D341Med (cell line): ENCODE measurements at regions not wholly inside any gene's neighbourhood (a gene's known extent, or its start where the extent isn't known, plus 50 kb on each side); places are given as distances from the start of the nearest gene placed in this dataset.
"Not testable (repeated sequence)": the region's sequence is repeated elsewhere in the genome, so short reads cannot be mapped to it uniquely, and the experiment has no call there.

ENCODE experiments used
- DNase-seq: peaks from one replicate; pipeline ENCODE4 v3.0.0; 2012; ENCODE audit warnings: low spot score

DNA sequence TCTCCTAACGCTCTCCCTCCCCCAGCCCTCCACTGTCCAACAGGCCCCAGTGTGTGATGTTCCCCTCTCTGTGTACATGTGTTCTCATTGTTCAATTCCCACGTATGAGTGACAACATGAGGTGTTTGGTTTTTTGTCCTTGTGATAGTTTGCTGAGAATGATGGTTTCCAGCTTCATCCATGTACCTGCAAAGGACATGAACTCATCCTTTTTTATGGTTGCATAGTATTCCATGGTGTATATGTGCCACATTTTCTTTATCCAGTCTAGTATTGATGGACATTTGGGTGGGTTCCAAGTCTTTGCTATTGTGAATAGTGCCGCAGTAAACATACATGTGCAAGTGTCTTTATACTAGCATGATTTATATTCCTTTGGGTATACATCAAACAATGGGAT is 347.4 kb downstream of the MAGEE1 start:
- DNase-seq = not testable (repeated sequence)

DNA sequence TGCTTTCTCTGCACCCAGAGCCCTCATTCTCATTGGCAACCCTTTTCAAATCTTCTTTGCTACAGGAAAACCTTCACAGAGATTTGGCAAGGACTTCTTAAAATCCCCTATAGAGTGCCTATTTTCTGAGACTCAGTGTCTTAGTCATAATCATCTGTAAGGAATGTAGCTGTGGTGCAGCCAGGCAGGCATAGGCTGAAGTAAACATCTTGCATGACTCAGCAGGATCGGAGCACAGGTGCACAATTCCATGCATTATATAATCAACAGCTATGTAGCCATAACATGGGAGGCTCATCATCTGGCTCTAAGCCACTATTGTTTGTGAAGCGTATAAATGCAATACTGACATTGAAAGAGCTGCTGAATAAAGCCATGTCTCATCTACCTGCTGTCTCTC is 368.8 kb downstream of the MAGEE1 start:
- DNase-seq = no peak

GRCh38 chrX:76802708-76803107 is 375.2 kb downstream of the MAGEE1 start:
- no peak for DNase-seq

DNA sequence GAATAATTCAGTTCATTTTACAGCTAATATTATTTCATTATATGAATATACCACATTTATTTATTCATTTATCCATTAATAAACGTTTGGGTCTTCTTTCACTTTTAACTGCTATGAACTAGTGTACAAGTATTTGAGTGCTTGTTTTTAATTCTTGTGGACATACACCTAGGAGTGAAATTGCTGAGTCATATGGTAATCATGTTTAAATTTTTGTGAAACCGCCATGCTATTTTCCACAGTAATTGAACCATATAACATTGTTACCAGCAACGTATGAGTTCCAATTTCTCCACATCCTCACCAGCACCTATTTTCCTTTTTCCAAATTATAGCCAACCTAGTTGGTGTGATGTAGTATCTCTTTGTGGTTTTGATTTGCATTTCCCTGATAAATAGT is 388.2 kb downstream of the MAGEE1 start:
- DNase-seq = no peak

DNA sequence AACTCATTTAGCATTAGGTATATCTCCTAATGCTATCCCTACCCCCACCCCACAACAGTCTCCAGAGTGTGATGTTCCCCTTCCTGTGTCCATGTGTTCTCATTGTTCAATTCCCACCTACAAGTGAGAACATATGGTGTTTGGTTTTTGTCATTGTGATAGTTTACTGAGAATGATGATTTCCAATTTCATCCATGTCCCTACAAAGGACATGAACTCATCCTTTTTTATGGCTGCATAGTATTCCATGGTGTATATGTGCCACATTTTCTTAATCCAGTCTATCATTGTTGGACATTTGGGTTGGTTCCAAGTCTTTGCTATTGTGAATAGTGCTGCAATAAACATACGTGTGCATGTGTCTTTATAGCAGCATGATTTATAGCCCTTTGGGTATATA is 389.8 kb downstream of the MAGEE1 start:
- not testable (repeated sequence) for DNase-seq

DNA sequence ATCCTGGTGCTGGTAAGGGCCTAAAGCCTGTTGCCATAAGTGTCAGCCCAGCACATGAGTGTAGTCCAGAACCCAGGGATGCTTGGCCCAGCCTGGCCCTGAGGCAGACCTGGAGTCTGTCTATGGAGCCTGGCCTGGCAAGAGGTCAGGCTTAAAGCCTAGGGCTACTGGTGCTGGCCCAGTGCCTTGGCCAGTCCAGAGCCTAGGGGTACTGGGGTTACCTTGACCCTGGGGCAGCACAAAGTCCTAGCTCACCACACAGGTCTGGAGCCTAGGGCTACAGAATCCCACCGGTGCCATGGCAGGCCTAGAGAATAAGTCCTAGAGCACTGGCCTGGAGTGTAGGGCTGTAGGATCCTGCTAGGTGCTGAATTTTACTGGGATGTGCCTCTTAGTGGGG is 393.8 kb downstream of the MAGEE1 start:
- no peak for DNase-seq

- DNase-seq = no peak
Observed at GRCh38 chrX:76827672-76828071, 400.2 kb downstream of the MAGEE1 start.

DNA sequence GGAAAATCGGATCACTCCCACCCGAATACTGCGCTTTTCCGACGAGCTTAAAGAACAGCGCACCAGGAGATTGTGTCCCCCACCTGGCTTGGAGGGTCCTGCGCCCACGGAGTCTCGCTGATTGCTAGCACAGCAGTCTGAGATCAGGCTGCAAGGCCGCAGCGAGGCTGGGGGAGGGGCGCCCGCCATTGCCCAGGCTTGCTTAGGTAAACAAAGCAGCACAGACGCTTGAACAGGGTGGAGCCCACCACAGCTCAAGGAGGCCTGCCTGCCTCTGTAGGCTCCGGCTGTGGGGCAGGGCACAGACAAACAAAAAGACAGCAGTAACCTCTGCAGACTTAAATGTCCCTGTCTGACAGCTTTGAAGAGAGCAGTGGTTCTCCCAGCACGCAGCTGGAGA is 413.4 kb downstream of the MAGEE1 start:
- DNase-seq = not testable (repeated sequence)

GRCh38 chrX:76850851-76851250 is 423.3 kb downstream of the MAGEE1 start:
- peak; percentile 18 for DNase-seq

DNA sequence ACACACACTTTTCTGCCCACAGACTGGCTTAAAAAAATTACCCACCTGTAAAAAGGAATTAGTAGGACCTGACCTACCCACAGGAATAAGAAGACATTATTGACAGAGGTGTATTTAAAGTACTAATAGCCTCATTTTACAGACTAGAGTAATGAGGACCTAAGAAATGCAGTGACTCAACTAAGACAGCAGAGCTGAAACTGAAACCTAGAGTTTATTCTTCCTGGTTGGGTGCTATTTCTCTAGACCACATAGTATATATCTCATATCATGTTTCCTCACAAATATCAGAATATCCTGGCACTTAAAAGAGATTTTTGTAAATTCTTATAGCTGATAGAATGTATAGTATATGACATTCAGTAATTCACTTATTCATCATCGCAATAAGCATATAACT is 435.0 kb downstream of the MAGEE1 start:
- DNase-seq = no peak

DNA sequence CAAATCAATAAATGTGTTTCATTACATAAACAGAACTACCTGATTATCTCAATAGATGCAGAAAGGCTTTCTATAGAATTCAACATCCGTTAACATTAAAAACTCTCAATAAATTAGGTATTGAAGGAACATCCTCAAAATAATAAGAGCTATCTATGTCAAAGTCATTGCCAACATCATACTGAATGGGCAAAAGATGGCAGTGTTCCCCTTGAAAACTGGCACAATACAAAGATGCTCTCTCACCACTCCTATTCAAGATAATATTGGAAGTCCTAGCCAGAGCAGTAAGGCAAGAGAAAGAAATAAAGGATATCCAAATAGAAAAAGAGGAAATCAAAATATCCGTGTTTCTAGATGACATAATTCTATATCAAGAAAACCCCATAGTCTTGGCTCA is 466.4 kb downstream of the MAGEE1 start:
- no peak for DNase-seq

GRCh38 chrX:76915836-76916235 is 488.3 kb downstream of the MAGEE1 start:
- no peak for DNase-seq

DNA sequence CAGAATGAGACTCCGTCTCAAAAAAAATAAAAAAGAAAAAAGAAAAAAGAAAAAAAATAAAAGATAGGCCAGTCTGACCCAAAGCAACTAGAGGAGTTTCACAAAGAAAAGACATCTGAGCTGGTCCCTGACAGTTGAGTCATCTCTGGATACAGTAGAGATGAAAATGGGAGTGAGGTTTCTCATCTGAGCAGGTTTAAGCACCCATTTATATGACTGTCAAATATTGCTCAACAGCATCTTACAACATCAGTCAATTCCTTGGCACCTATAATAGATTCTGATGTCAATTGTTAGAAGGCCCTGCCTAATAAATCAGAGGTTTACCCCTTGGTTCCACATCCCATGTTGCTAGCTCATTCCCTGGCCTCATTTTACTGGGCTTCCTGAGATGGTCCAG is 490.5 kb downstream of the MAGEE1 start:
- no peak for DNase-seq

DNA sequence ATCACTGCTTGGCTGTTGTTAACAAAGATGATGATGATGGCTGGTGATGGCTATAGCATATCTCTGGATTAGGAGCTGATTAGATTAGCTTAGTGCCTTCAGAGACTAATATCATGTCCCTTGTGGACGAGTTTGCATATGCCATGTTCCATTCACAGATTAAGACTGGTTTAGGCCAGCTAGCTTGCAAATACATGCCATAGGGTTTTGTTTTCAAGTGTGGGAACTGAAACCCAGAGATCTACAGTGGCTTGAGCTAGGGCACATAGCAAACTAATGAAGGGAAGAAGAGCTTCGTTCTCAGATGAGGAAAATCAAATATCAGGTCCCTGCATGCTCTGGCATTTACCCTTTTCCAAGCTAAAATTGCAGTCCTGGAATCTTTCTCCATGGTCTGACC is 492.3 kb downstream of the MAGEE1 start:
- DNase-seq = peak; percentile 32

DNA sequence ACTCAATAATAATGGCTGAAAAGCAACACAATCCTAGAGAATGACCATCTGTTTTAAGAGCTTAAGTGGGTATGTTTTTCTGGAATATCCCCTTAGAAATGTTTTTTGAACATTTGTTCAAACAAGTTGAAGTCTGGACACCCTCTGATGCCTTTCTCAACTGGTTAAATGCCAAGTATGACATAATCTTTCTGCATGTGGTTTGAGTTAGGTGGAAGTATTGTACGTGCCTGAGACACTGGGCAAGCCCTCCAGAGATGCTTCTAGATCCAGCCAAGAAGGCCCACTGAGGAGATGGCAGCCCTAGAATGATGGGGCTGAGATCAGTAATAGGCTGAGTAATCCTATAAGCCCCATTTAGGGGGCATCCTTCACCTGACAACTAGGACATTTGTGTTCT is 493.1 kb downstream of the MAGEE1 start:
- no peak for DNase-seq

GRCh38 chrX:76921176-76921575 is 493.7 kb downstream of the MAGEE1 start:
- DNase-seq = no peak

DNA sequence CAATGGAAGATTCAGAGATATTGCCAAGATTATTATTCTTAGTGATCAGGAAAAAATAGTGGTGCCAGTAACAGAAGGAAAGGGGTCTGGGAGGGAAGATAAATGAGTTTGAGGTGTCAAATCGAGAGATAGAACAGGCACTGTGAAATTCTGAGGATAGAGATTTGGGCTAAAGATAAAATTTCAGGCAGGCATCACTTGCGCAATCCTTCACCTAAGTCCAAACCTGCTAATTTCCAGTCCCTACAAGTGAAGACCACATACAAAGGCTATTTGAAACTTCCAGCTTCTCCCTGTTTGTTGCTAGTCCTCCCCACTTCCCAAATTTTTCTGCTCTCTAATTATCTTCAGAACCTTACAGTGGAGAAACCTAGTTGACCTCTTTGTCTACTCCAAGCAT is 494.6 kb downstream of the MAGEE1 start:
- DNase-seq = no peak

DNA sequence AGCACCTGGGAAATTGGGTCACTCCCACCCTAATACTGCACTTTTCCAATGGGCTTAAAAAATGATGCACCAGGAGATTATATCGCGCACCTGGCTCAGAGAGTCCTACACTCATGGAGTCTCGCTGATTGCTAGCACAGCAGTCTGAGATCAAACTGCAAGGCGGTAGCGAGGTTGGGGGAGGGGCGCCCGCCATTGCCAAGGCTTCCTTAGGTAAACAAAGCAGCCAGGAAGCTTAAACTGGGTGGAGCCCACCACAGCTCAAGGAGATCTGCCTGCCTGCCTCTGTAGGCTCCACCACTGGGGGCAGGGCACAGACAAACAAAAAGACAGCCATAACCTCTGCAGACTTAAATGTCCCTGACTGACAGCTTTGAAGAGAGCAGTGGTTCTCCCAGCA is 497.1 kb downstream of the MAGEE1 start:
- DNase-seq = not testable (repeated sequence)

DNA sequence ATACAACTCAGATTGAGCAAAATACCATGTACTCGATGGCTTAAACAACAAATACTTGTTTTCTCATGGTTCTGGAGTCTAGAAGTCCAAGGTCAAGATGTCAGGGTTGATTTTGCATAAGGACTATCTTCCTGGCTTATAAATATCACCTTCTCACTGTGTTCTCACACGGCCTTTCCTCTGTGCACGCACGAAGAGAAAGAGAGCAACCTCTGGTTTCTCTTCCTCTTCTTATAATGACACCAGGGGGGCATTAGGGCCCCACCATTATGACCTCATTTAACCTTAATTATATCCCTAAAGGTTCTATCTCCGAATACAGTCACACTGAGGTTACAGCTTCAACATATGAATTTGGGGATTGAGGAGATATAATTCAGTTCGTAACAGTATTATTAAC is 504.0 kb downstream of the MAGEE1 start:
- DNase-seq = no peak

DNA sequence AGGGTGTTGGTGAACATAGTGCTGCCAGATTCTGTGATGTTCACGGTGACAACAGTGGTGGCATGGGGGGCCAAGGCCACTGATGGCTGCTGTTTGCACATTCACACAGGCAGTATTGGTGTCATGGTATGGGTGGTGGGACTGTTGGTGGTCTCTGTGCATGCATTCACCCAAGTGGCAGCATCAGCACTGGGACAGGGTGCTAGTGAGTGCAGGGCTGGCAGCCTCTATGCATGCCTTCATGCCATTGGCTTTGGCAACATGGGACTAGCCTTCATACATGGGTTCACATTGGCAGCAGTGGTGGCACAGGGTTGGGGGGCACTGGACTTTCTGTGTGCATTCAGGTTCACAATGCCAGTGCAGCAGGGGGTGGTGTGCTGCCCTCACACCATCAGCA is 489.7 kb upstream of the FGF16 start:
- no peak for DNase-seq

GRCh38 chrX:76971393-76972376 is 475.5 kb upstream of the FGF16 start:
- DNase-seq = peak; percentile 51

- no peak for DNase-seq
Observed at GRCh38 chrX:76977452-76977851, 469.7 kb upstream of the FGF16 start.

GRCh38 chrX:76987381-76987780 is 459.8 kb upstream of the FGF16 start:
- DNase-seq = peak; percentile 34

- DNase-seq = no peak
Observed at GRCh38 chrX:76996641-76997040, 450.5 kb upstream of the FGF16 start.
